SK-N-SH treated with all-trans-retinoic acid at 6 μM for 48 hours (cell line): ENCODE measurements at regions not wholly inside any gene's neighbourhood (a gene's known extent, or its start where the extent isn't known, plus 50 kb on each side); places are given as distances from the start of the nearest gene placed in this dataset.

Source experiments
- ARNTL ChIP-seq: fragments of 450-650 bp; formaldehyde crosslinking; IDR thresholded peaks from 2 replicates; pipeline ENCODE4 v1.5.0; 2020; ENCODE audit warnings: low read depth, mild to moderate bottlenecking, moderate library complexity, borderline replicate concordance
- CSDC2 ChIP-seq: fragments of 250-450 bp; sonication (Bioruptor Pico); IDR thresholded peaks from 2 replicates; pipeline ENCODE4 v1.5.0; 2020; ENCODE audit warnings: mild to moderate bottlenecking, moderate library complexity
- ESRRG ChIP-seq: fragments of 250-450 bp; sonication (Bioruptor Pico); IDR thresholded peaks from 2 replicates; pipeline ENCODE4 v1.6.1; 2021; ENCODE audit warnings: mild to moderate bottlenecking
- GLIS3 ChIP-seq: fragments of 250-450 bp; sonication (Bioruptor Pico); IDR thresholded peaks from 2 replicates; pipeline ENCODE4 v1.5.0; 2020; ENCODE audit warnings: mild to moderate bottlenecking, moderate library complexity
- ISL1 ChIP-seq: fragments of 250-450 bp; sonication (Bioruptor Pico); IDR thresholded peaks from 2 replicates; pipeline ENCODE4 v2.1.2; 2022; ENCODE audit warnings: mild to moderate bottlenecking, moderate library complexity
- PPARA ChIP-seq: fragments of 250-450 bp; sonication (Bioruptor Pico); IDR thresholded peaks from 2 replicates; pipeline ENCODE4 v1.5.0; 2020; ENCODE audit warnings: mild to moderate bottlenecking, borderline replicate concordance
- SNAI2 ChIP-seq: fragments of 250-450 bp; sonication (Bioruptor Pico); IDR thresholded peaks from 2 replicates; pipeline ENCODE4 v1.5.0; 2020; ENCODE audit warnings: mild to moderate bottlenecking, moderate library complexity
- ZFP3 ChIP-seq: fragments of 250-450 bp; sonication (Bioruptor Pico); IDR thresholded peaks from 2 replicates; pipeline ENCODE4 v1.5.0; 2020; ENCODE audit warnings: mild to moderate bottlenecking, moderate library complexity
- ZFP30 ChIP-seq: fragments of 450-650 bp; formaldehyde crosslinking; IDR thresholded peaks from 2 replicates; pipeline ENCODE4 v1.5.0; 2022; ENCODE audit warnings: mild to moderate bottlenecking, moderate library complexity
- ZNF565 ChIP-seq: fragments of 450-650 bp; formaldehyde crosslinking; conservative IDR thresholded peaks from 2 replicates; pipeline ENCODE4 v1.5.0; 2020; ENCODE audit warnings: low read depth, mild to moderate bottlenecking, moderate library complexity
- TF ChIP-seq, protein P1 (sequence below): fragments of 250-450 bp; sonication (Bioruptor Pico); IDR thresholded peaks from 2 replicates; pipeline ENCODE4 v1.5.1; 2020; ENCODE audit warnings: low read depth, mild to moderate bottlenecking, moderate library complexity
- TF ChIP-seq, protein P2 (sequence below): fragments of 250-450 bp; sonication (Bioruptor Pico); IDR thresholded peaks from 2 replicates; pipeline ENCODE4 v1.8.0; 2020; ENCODE audit warnings: mild to moderate bottlenecking, moderate library complexity, borderline replicate concordance
- TF ChIP-seq, protein P3 (sequence below): fragments of 250-450 bp; sonication (Bioruptor Pico); IDR thresholded peaks from 2 replicates; pipeline ENCODE4 v1.5.1; 2021; ENCODE audit warnings: mild to moderate bottlenecking, moderate library complexity
- TF ChIP-seq, protein P4 (sequence below): fragments of 250-450 bp; sonication (Bioruptor Pico); IDR thresholded peaks from 2 replicates; pipeline ENCODE4 v1.5.0; 2020; ENCODE audit warnings: mild to moderate bottlenecking, moderate library complexity

GRCh38 chr19:13621413-13621812 lies 115.1 kb upstream of the CACNA1A start:
- TF ChIP-seq, protein P1, sequence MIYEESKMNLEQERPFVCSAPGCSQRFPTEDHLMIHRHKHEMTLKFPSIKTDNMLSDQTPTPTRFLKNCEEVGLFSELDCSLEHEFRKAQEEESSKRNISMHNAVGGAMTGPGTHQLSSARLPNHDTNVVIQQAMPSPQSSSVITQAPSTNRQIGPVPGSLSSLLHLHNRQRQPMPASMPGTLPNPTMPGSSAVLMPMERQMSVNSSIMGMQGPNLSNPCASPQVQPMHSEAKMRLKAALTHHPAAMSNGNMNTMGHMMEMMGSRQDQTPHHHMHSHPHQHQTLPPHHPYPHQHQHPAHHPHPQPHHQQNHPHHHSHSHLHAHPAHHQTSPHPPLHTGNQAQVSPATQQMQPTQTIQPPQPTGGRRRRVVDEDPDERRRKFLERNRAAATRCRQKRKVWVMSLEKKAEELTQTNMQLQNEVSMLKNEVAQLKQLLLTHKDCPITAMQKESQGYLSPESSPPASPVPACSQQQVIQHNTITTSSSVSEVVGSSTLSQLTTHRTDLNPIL (CRISPR knock-in tag): no peak
- TF ChIP-seq GLIS3 (CRISPR knock-in tag) (no peak), ZNF565 (CRISPR knock-in tag) (no peak), ARNTL (no peak), ESRRG (CRISPR knock-in tag) (no peak), SNAI2 (no peak), ISL1 (CRISPR knock-in tag) (no peak), CSDC2 (CRISPR knock-in tag) (no peak), ZFP30 (no peak), PPARA (CRISPR knock-in tag) (no peak), ZFP3 (CRISPR knock-in tag) (no peak)
- TF ChIP-seq, protein P2, sequence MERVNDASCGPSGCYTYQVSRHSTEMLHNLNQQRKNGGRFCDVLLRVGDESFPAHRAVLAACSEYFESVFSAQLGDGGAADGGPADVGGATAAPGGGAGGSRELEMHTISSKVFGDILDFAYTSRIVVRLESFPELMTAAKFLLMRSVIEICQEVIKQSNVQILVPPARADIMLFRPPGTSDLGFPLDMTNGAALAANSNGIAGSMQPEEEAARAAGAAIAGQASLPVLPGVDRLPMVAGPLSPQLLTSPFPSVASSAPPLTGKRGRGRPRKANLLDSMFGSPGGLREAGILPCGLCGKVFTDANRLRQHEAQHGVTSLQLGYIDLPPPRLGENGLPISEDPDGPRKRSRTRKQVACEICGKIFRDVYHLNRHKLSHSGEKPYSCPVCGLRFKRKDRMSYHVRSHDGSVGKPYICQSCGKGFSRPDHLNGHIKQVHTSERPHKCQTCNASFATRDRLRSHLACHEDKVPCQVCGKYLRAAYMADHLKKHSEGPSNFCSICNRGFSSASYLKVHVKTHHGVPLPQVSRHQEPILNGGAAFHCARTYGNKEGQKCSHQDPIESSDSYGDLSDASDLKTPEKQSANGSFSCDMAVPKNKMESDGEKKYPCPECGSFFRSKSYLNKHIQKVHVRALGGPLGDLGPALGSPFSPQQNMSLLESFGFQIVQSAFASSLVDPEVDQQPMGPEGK (CRISPR knock-in tag): no peak
- TF ChIP-seq, protein P3, sequence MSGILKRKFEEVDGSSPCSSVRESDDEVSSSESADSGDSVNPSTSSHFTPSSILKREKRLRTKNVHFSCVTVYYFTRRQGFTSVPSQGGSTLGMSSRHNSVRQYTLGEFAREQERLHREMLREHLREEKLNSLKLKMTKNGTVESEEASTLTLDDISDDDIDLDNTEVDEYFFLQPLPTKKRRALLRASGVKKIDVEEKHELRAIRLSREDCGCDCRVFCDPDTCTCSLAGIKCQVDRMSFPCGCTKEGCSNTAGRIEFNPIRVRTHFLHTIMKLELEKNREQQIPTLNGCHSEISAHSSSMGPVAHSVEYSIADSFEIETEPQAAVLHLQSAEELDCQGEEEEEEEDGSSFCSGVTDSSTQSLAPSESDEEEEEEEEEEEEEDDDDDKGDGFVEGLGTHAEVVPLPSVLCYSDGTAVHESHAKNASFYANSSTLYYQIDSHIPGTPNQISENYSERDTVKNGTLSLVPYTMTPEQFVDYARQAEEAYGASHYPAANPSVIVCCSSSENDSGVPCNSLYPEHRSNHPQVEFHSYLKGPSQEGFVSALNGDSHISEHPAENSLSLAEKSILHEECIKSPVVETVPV (CRISPR knock-in tag): no peak
- TF ChIP-seq, protein P4, sequence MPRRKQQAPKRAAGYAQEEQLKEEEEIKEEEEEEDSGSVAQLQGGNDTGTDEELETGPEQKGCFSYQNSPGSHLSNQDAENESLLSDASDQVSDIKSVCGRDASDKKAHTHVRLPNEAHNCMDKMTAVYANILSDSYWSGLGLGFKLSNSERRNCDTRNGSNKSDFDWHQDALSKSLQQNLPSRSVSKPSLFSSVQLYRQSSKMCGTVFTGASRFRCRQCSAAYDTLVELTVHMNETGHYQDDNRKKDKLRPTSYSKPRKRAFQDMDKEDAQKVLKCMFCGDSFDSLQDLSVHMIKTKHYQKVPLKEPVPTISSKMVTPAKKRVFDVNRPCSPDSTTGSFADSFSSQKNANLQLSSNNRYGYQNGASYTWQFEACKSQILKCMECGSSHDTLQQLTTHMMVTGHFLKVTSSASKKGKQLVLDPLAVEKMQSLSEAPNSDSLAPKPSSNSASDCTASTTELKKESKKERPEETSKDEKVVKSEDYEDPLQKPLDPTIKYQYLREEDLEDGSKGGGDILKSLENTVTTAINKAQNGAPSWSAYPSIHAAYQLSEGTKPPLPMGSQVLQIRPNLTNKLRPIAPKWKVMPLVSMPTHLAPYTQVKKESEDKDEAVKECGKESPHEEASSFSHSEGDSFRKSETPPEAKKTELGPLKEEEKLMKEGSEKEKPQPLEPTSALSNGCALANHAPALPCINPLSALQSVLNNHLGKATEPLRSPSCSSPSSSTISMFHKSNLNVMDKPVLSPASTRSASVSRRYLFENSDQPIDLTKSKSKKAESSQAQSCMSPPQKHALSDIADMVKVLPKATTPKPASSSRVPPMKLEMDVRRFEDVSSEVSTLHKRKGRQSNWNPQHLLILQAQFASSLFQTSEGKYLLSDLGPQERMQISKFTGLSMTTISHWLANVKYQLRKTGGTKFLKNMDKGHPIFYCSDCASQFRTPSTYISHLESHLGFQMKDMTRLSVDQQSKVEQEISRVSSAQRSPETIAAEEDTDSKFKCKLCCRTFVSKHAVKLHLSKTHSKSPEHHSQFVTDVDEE (CRISPR knock-in tag): no peak
